Fibroblast of pulmonary artery (primary cell): ENCODE measurements at regions not wholly inside any gene's neighbourhood (a gene's known extent, or its start where the extent isn't known, plus 50 kb on each side); places are given as distances from the start of the nearest gene placed in this dataset.

Experiments used
- DNase-seq: peaks from one replicate; pipeline ENCODE4 v3.0.0-alpha.2; 2010; ENCODE audit warnings: low read depth
- H3K4me3 ChIP-seq: replicated peaks from 2 replicates; pipeline ENCODE4 v1.5.1; 2011; ENCODE audit warnings: low read depth, mild to moderate bottlenecking, control low read depth, low read length, moderate library complexity
- CTCF ChIP-seq: IDR thresholded peaks from 2 replicates; pipeline ENCODE4 v1.5.1; 2011; ENCODE audit warnings: mild to moderate bottlenecking, control low read depth, low read length, inconsistent platforms; ENCODE audit errors: missing control alignments

- no peak overlapping the region for H3K4me3 ChIP-seq
- peak; percentile 44 for DNase-seq
- no peak for TF ChIP-seq CTCF
Observed at GRCh38 chr2:234334151-234334550, 162.7 kb downstream of the ARL4C start.

- H3K4me3 ChIP-seq = no peak overlapping the region
- no peak for DNase-seq
- TF ChIP-seq CTCF = no peak
Observed at GRCh38 chr2:234333168-234334130, 163.4 kb downstream of the ARL4C start.

GRCh38 chr2:234331966-234332365 is 164.9 kb downstream of the ARL4C start:
- no peak for DNase-seq
- TF ChIP-seq CTCF = no peak
- no peak overlapping the region for H3K4me3 ChIP-seq

- TF ChIP-seq CTCF = no peak
- no peak for DNase-seq
- H3K4me3 ChIP-seq = no peak overlapping the region
Observed at GRCh38 chr2:234331566-234331965, 165.3 kb downstream of the ARL4C start.

GRCh38 chr2:234330902-234331301 is 166.0 kb downstream of the ARL4C start:
- no peak overlapping the region for H3K4me3 ChIP-seq
- TF ChIP-seq CTCF = no peak
- DNase-seq = no peak

GRCh38 chr2:234329202-234329960 is 167.5 kb downstream of the ARL4C start:
- H3K4me3 ChIP-seq = no peak overlapping the region
- no peak for DNase-seq
- no peak for TF ChIP-seq CTCF
